HG02610 (cell line): ENCODE measurements at regions not wholly inside any gene's neighbourhood (a gene's known extent, or its start where the extent isn't known, plus 50 kb on each side); places are given as distances from the start of the nearest gene placed in this dataset.
"Not testable (repeated sequence)": the region's sequence is repeated elsewhere in the genome, so short reads cannot be mapped to it uniquely, and the experiment has no call there.

Source experiments
- ATAC-seq: cut with Tn5 transposase; IDR thresholded peaks from one replicate; pipeline ENCODE4 v1.9.1; 2021; ENCODE audit warnings: mild to moderate bottlenecking, moderate library complexity; ENCODE audit not compliant: unreplicated experiment

GRCh38 chr15:95119041-95119610 lies 887.8 kb downstream of the MCTP2 start:
- ATAC-seq = no peak

GRCh38 chr15:95120595-95120994 lies 889.2 kb downstream of the MCTP2 start:
- ATAC-seq = no peak

- no peak for ATAC-seq
Observed at GRCh38 chr15:95121191-95121590, 889.8 kb downstream of the MCTP2 start.

- ATAC-seq = no peak
Observed at GRCh38 chr15:95125803-95126202, 894.4 kb downstream of the MCTP2 start.

GRCh38 chr15:95127356-95127755 lies 896.0 kb downstream of the MCTP2 start:
- no peak for ATAC-seq

DNA sequence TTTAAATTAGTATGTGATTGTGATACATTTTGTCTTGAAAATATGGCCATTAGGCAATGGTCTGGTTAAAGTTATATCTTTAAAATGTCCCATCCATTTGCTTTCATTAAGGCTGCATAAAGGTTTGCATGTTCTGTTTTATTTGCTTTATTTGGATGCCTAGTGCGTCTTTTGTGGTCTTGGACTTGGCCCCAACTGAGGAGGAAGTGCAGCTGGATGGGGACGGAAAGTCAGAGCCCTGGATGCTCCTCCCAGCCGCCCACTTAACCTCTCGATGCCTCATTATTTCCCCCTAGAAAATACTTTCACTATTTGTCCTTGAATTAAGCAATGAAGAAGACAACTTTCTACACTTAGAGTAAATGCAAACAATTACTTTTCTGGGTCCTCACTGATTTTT lies 898.2 kb downstream of the MCTP2 start:
- ATAC-seq = no peak

DNA sequence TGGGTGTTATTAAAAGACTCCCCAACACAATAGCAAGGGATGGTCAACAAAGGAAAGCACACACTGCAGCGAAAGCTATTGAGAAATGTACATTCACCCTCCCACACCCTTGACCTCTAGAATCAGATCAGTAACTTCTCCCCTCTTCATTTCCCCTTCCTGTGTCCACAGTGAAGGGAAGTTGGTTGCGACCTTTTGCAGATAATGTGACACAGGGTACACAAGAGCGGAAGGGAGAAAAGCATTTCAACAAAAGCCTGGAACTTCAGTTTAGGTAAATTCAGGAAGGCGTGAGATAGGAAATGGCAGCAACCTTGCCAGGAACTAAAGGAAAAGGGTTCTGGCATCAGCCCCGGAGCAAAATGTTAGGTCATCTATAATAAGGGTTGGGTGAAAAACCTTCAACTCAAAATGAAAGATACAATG lies 899.8 kb downstream of the MCTP2 start:
- no peak for ATAC-seq

- ATAC-seq = no peak
Observed at GRCh38 chr15:95132774-95133173, 901.4 kb downstream of the MCTP2 start.

DNA sequence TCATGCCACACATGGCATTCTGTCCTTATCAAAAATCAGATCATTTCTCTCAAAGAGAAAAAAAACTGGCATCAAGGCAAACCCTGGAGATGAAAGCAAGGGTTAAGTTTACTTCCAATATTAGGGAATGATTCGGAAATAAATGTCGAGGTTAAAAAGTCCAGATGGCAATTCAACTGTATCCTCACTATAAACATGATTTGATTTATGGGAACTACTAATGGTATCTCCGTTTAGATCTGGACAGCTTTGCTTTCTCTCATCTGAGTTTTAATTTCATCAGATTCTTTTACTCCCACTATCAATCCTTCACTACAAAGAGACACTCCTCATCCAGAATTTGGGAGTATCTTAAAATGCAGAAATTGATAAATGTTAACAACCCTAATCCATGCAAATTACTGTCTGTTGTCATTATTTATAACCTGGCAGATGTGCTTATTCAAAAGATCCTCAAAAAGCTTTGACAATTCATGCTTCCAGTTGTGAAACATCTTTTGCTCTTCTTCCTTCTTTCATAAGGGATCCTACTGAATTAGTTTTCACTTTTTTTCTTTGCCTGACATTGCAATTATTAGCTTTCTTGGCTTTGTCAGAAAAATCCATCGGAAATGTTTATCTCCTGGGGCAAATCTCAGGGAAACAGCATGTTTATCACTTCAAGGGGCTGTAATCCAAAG lies 903.2 kb downstream of the MCTP2 start:
- no peak for ATAC-seq

- ATAC-seq = no peak
Observed at GRCh38 chr15:95138604-95139270, 907.4 kb downstream of the MCTP2 start.

DNA sequence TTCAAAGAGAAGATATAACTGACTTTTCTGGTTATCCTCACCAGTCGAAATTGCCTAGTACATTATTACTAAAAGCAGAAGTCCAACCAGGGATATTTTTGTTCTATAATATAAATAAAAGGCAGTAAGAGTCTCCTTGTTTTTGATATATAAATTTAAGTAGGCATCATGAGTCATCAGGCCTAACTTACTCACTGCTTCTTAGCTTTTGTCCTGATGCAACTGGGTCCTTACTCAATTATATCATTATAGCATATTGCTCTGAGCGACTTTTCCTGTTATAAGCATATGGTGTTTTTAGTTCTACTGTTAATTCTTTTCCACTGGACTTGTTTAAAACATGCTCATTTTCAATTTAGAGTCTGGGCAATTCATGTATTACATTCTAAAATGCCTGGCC lies 910.1 kb downstream of the MCTP2 start:
- no peak for ATAC-seq

DNA sequence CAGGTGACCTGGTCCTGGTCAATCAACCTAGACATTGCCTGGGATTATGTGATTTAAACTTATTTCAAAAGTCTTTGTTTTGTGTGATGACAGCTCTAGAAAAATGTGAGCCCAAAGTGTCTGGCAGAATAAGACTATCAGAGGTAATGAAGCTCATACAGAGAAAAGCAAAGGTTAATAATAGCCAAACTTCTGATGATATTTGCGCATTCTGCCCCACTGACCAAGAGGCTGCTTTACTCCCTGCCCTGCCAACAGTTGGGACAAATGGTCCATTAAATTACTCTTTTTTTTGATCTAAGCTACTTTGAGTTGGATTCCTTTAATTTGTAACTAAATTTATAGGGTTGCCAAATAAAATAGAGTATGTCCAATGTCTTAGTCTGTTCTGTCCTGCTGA lies 911.2 kb downstream of the MCTP2 start:
- no peak for ATAC-seq

DNA sequence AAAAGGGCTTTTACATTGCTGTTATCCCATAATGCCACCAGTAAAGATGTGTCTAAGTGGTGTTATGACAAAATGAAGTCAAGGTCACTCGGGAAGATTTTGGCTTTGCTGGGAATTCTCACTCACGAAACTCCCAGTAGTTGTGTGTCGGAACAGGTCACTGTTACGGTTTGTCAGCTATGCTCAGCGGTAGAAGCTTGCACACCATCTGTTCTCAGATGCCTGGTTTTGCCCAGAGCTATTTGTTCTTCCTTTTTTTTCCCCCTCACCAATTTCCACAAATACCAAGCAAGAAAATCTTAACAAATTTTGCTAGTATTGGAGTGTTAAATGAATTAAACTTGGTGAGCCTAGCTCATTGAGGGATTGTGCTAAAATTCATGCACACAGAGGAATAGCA lies 915.1 kb downstream of the MCTP2 start:
- ATAC-seq = no peak

GRCh38 chr15:95148183-95148582 lies 916.8 kb downstream of the MCTP2 start:
- ATAC-seq = no peak

DNA sequence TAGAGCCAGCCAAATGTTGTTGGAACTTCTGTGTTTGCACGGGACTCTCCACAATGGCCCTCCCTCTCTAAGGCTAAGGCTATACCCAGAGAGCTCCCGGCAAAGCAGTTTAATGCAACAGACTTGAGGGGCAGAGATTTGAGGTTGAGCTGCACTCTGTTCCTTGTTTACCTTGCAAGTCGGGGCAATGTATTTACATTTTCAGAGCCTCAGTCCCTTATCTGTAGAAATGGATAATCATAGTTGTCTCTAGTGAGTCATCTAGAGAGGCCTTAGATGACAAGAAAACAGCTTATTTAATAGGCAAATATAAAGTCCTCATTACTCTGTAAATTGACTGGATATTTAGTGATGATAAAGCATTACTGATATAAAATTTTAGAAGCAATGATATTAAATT lies 917.7 kb downstream of the MCTP2 start:
- ATAC-seq = no peak

- ATAC-seq = no peak
Observed at GRCh38 chr15:95149771-95150170, 918.4 kb downstream of the MCTP2 start.

DNA sequence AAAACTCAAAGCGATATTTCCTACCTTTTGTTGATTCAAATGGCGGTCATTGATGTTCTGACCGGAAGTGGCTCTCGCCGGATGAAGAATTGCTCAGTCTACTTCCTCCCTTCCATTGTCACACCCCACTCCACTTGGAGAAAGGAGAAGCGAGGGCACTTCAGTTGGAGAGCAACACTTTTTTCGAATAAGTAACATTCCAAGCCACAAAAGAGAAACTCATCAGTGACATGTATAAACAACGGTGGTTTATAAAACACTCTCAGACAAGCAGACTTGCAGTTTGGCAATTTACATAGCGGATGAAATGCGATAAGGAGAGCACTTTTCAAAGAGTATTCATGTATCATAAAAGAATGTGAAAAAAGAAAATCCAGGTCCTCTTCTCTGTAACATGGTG lies 919.1 kb downstream of the MCTP2 start:
- no peak for ATAC-seq

- no peak for ATAC-seq
Observed at GRCh38 chr15:95152741-95153140, 921.4 kb downstream of the MCTP2 start.

- not testable (repeated sequence) for ATAC-seq
Observed at GRCh38 chr15:95153201-95153600, 921.8 kb downstream of the MCTP2 start.

GRCh38 chr15:95160316-95160715 lies 929.0 kb downstream of the MCTP2 start:
- no peak for ATAC-seq

DNA sequence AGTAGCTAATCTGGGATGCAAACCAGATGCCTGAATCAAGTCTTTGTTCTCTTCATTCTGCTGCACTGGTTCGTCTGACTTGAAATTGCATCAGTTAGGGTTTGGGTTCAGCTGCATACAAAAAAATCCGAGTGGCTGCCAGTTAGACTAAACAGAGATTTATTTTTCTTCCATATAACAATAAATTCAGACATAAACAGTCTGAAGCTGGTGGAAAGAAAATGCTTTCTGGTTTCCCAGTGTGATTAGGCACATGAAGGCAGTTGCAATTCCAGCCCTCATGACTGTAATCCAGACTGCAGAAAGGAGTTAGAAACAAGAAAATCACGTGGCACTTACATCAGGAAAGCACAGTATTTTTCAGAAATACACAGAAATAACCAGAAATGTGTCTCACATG lies 930.7 kb downstream of the MCTP2 start:
- no peak for ATAC-seq

DNA sequence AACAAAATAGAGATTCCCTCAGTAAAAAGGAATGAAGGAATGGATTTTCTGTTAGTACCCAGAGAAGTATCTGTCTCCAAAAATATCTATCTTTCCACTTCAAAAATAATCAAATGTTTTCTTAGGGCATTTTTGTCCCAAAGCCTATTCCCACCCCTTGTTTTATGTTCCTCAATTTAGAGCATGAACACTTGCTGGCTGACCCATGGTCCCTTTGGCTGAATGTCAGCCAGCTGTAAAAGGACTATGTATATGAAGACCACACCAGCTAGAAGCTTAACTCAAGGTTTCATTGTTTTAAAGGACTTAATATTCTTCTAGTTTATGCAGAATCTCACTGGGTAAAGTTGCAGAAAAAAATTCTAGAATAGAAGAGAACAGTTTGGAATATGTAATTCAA lies 931.2 kb downstream of the MCTP2 start:
- no peak for ATAC-seq
